ENCODE measurements at regions not wholly inside any gene's neighbourhood (a gene's known extent, or its start where the extent isn't known, plus 50 kb on each side); places are given as distances from the start of the nearest gene placed in this dataset.
A peak's percentile ranks its signal among the peaks of the same experiment; 100 is the strongest.

- no peak for DNase-seq (ENCODE audit: low read depth, low spot score)
Measured at GRCh38 chr13:73223372-73223781, 164.6 kb downstream of the KLF5 start.

DNA sequence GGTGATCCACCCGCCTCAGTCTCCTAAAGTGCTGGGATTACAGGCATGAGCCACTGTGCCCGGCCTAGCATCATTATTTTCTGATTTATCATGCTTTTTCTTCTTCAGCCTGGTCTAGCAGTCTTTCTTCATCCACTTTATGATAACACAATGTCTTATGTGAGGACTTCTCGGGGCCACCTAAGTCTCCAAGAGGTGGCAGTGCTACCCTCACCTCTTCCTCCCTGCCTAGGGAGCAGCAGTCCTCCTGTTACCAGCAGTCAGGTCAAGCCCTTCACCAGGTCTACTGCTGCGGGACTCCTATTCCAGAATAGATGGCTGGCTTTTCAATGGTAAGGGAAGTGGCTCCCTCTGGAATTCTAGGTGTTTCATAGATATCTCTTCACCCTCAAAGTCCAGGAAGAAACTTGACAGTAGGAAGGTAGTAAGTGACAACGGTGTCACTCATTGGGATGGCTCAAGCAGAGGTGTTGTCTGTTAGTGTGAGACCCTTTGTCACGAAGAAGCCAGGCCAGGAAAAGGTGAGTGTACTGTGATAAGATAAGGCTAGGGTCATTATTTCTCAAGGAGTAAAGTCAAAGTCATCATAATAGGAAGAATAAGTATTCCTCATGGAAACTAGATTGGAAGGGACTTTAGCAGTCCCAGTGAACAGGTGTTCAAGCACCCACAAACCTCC, 164.0 kb downstream of the KLF5 start:
- no peak for DNase-seq (ENCODE audit: low read depth, low spot score)

- peak; percentile 79 for DNase-seq (ENCODE audit: low read depth, low spot score)
Measured at GRCh38 chr13:73220966-73221720, 162.3 kb downstream of the KLF5 start.

DNA sequence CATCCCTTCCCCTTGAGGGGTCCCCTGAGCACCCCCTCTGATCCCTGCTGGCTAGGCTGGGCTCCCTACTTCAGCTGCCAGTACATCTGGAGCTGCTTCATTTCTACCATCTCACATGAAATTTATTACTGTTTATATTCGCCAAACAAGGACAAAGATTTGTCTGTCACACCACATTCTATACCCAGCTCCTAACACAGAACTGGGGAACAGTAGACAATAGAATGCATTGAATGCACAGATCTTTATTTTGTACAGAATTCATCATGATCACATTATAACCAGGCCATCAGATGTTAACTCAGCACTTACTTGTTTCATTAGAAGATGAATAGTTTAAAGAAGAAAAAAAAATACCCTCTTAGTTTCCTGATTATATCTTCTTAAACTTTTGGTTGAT, 159.4 kb downstream of the KLF5 start:
- no peak for DNase-seq (ENCODE audit: low read depth, low spot score)

GRCh38 chr13:73216381-73216831, 157.6 kb downstream of the KLF5 start:
- peak; percentile 17 for DNase-seq (ENCODE audit: low read depth, low spot score)

DNA sequence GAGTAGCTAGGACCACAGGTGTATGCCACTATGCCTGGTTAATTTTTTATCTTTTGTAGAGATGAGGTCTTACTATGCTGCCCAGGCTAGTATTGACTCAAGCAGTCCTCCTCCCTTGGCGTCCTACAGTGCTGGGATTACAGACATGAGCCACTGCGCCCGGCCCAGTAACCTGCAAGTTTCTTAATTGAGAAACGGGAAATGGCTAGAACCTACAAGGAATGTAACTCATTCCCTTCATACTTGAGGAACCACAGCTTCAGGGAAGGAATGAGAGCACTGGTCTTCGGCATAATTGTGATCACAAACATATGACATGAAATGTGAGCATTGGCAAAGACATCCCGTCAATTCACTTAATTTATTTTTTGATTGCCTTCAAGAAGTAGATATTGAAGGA, 157.0 kb downstream of the KLF5 start:
- no peak for DNase-seq (ENCODE audit: low read depth, low spot score)

DNA sequence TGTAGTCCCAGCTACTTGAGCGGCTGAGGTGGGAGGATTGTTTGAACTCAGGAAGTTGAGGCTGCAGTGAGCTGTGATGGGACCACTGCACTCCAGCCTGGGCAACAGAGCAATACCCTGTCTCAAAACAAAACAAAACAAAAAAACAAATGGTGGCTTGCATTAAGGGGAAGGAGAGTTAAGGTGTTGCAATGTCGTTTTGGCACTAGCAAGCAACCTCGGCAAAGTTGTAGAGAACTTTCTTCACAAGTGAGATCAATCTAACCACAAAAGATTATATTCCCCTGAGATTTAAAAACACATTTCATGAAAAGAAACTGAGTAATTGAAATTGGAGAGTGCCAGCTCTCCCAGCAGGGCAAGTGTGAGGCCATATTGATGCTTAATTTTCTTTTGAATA, 153.7 kb downstream of the KLF5 start:
- DNase-seq (ENCODE audit: low read depth, low spot score) = no peak

- no peak for DNase-seq (ENCODE audit: low read depth, low spot score)
Measured at GRCh38 chr13:73210218-73210883, 151.5 kb downstream of the KLF5 start.

DNA sequence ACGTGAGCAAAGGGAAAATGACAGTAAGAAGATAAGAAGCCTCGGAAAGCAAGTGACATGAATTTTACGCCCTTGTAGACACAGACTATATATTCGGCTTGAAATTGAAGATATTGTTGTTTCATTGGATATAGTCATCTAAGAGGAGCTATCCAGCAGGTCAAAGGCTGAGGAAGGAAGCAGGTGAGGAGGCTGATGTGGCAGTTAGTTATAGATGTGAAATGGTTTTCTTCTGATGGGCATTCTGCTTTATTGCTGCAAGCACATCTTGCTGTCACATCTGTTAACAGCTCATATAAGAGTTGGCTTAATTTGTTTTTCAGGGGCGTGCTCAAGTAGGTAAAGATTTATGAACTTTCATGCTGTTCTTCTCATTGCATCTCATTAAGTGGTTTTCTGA, 146.1 kb downstream of the KLF5 start:
- DNase-seq (ENCODE audit: low read depth, low spot score) = no peak

- no peak for DNase-seq (ENCODE audit: low read depth, low spot score)
Measured at GRCh38 chr13:73201626-73202025, 142.8 kb downstream of the KLF5 start.

DNA sequence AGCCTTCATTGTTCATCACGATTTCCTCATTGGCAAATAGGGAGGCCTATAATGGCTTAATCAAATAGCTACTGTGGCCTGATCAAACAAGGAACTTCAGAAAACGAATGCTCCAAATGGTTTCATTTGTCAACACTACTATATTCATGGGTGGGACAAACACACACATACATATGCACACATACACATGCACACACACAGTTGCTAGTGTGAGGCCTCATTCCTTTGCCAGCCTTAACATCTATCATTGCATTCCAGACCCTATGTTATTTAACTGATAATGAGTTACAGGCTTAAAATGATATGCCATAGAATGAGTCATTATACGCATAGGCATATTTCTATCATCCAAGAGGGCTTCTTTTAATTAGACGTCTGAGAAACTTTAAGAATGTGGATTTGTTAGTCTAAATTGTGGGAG, 140.2 kb downstream of the KLF5 start:
- no peak for DNase-seq (ENCODE audit: low read depth, low spot score)

GRCh38 chr13:73195091-73195490, 136.3 kb downstream of the KLF5 start:
- no peak for DNase-seq (ENCODE audit: low read depth, low spot score)

DNA sequence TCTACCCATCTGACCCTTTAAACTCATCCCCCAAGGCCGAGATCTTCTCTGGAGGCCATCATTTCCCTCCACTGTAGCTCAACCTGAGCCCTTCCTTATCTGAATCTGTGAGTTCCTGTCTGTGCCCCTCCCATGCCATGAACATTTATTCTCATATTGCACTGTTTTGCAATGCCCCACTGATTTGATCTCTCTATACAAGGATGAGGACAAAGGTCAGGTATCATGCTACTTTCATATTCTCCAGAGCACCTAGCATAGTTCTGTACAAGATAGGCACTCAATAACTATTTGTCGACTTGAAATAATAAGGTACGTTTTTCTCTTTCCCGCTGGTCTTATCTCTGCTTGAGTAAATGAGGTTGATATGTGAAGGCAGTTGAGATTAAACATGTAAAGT, 135.5 kb downstream of the KLF5 start:
- DNase-seq (ENCODE audit: low read depth, low spot score) = no peak

DNA sequence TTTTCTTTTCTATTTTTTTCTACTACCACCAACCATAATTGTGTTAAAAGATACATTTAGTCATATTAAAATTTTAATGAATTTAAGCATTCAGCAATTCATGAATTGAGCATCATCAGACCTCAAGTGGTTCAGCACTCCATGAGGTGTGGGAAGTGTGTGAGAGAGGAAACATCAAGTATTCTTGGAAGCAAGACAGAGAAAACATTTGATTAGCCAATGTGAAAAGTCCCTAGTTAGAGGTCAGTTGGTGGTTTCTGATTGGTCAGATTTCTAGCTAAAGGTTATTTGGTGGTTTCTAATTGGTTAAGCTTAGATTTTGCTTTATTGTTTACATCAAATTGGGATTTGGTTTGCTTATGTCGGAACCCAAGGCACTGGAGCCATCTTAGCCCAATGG, 134.7 kb downstream of the KLF5 start:
- no peak for DNase-seq (ENCODE audit: low read depth, low spot score)

GRCh38 chr13:73190477-73190876, 131.7 kb downstream of the KLF5 start:
- no peak for DNase-seq (ENCODE audit: low read depth, low spot score)

DNA sequence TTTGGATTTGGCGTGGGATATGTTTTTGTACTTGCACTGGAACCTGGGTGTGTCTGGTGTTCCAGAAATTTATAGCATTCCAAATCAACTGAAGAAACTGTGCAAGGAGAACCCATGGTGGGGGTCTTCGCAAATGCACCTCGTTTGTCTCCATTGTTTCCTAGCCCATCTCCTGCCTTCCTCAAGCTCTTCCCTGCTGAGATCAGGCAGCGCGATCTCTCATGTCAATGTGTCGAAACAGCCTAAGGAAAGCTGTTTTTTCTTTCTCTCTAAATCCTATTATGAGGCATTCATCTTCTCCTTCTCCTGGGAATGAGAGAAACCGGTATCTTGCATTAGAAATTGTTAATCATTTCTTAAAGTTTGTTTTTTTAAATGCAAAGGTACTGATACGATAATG, 131.0 kb downstream of the KLF5 start:
- DNase-seq (ENCODE audit: low read depth, low spot score) = no peak

DNA sequence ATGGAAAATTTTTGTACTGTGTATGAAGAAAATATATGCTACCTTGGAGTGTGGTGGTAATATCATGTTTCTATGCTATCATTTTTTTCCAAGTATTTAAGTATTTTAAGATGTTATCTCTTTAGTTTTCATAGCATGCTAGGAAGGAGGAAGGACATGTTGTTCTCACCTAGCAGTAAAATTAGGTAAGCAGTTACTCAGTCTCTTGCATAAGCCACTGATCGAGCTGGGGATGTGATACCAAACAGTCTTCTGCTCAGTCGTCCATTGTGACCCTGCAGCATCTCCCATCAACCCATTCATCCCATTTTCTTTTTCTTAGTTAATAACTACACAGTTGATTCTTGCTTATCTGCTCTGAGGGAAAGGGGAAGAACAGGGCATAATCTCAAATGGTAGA, 130.6 kb downstream of the KLF5 start:
- no peak for DNase-seq (ENCODE audit: low read depth, low spot score)

DNA sequence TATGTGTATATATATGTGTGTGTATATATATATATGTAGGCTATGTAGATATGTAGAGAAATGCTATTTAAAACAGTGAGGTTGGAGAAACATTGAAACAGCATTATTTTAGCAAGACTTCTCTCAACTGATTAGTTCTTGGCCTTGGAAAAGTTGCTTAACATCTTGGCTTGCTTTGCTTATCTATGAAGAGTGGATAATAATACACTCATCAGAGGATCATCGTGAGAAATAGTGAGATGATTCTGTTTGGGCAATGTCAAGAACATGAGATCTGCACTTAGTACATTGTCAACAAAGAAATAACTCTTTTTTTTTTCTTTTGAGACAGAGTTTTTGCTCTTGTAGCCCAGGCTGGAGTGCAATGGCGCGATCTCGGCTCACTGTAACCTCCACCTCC, 128.3 kb downstream of the KLF5 start:
- no peak for DNase-seq (ENCODE audit: low read depth, low spot score)

DNA sequence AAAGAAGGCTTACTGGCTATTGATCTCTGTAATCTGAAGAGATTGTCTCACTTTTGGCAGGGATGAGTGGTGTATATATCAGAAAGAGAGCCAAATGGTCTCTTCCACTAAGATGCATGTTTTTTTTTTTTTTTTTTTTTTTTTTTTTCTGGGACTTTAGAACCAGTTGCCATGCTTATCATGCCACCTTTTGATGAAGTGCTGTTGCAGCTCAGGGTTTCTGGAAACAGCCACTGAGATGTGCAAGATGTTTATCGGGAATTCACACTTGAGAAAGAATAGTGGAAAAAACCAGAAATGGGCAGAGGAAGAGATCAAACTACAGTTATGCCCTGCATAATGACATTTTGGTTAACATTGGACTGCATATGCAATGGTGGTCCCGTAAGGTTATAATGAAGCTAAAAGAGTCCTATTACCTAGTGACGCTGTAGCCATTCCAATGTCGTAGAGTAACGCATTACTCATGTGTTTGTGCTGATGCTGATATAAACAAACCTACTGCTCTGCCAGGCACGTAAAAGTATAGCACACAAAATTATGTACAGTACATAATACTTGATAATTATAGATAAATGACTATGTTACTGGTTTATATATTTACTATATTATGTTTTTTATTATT, 121.0 kb downstream of the KLF5 start:
- DNase-seq (ENCODE audit: low read depth, low spot score) = no peak

DNA sequence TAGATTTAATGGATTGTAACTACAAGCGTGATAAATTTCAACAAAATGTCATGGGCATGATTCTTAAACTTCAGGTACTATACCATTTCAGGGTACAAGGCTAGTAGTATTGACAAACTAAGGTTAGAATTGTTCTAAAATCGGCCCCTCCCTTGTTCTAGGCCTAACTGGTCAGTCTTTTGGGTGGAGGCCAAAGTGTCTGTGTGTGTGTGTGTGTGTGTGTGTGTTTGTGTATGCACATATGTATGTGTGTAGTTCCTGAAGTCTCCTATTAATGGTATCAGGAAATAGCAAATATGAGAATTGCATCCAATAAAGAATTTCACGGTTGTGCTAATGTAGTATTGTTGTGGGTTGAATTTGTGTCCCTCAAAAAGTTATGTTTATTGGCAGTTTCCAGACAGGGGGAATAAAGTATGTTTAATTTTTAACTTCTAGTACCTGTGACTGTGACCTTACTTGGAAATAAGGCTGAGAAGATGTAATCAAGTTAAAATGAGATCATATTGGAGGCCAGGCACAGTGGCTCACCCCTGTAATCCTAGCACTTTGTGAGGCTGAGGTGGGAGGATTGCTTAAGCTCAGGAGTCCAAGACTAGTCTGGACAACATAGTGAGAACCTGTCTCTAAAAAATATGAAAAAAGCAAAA, 119.2 kb downstream of the KLF5 start:
- no peak for DNase-seq (ENCODE audit: low read depth, low spot score)

DNA sequence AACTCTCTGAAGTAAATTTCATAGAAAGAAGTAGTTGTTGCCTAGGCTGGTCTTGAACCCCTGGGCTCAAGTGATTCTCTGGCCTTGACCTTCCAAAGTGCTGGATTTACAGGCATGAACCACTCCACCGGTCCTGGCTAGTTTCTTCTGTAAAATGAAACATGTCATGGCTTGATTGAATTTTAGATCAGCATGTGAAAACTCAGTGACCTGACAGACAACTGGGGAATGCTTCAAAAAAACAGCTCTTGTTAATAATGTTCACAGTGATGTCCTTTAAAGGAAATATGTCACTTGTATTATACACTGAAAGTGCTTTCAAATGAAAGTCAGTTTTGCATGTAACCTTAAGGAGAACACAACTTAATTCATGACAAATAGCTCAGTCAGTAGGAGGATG, 118.2 kb downstream of the KLF5 start:
- no peak for DNase-seq (ENCODE audit: low read depth, low spot score)

DNA sequence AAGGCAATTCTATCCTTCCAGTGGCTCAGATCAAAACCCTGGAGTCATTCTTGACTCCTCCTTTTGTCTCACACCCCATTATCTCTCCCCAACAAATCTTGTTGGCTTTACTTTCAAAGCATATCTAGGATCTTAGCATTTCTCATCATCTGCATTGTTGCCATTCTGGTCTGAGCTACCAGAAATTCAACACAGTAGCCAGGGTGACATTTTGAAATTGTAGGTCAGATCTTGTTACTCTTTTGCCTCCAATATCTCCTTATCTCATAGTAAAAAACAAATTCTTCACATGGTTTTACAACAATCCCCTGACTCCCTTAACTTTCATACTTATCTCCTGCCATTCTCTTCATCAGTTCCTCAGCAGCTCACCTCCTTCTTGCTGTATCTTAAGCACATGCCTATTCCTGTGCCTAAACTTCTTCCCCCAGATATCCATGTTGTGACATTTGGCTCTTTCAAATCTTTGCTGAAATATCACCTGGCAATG, 115.8 kb downstream of the KLF5 start:
- no peak for DNase-seq (ENCODE audit: low read depth, low spot score)

Measured in ELF-1 (cell line).